Neural cell (in vitro differentiated cells): ENCODE measurements at regions not wholly inside any gene's neighbourhood (a gene's known extent, or its start where the extent isn't known, plus 50 kb on each side); places are given as distances from the start of the nearest gene placed in this dataset.

ENCODE experiments used
- CTCF ChIP-seq: fragments of 450-650 bp; IDR thresholded peaks from 2 replicates; pipeline ENCODE4 v1.5.1; 2014; ENCODE audit warnings: antibody characterized with exemption, mild to moderate bottlenecking, moderate library complexity; ENCODE audit not compliant: poor library complexity, severe bottlenecking
- EZH2 ChIP-seq: fragments of 200-600, 300-800 bp; shearing (Covaris generic), sonication (generic); IDR thresholded peaks from 2 replicates; pipeline ENCODE4 v1.6.1; 2014; ENCODE audit warnings: antibody characterized with exemption, low read length, borderline replicate concordance, mild to moderate bottlenecking; ENCODE audit not compliant: insufficient read depth, poor library complexity, severe bottlenecking
- POLR2AphosphoS5 ChIP-seq: IDR thresholded peaks from 2 replicates; pipeline ENCODE4 v1.6.1; 2012
- REST ChIP-seq: IDR thresholded peaks from 2 replicates; pipeline ENCODE4 v1.6.1; 2012; ENCODE audit warnings: borderline replicate concordance
- SMC3 ChIP-seq: fragments of 450-650 bp; conservative IDR thresholded peaks from 2 replicates; pipeline ENCODE4 v1.6.1; 2014; ENCODE audit warnings: antibody characterized with exemption, mild to moderate bottlenecking, moderate library complexity; ENCODE audit not compliant: poor library complexity

- TF ChIP-seq SMC3 (no peak), CTCF (no peak), EZH2 (no peak), REST (no peak), POLR2AphosphoS5 (no peak)
These were observed 120.3 kb upstream of the TJP1 start for GRCh38 chr15:29942548-29942947.
